GM18508 (cell line): ENCODE measurements at regions not wholly inside any gene's neighbourhood (a gene's known extent, or its start where the extent isn't known, plus 50 kb on each side); places are given as distances from the start of the nearest gene placed in this dataset.

Source experiments
- ATAC-seq: cut with Tn5 transposase; IDR thresholded peaks from one replicate; pipeline ENCODE4 v1.9.1; 2021; ENCODE audit warnings: moderate number of reproducible peaks; ENCODE audit not compliant: insufficient read depth, unreplicated experiment

- ATAC-seq = no peak
Observed at GRCh38 chr12:61891632-61892031, 368.6 kb upstream of the USP15 start.

- no peak for ATAC-seq
Observed at GRCh38 chr12:61894168-61894567, 366.0 kb upstream of the USP15 start.

- ATAC-seq = no peak
Observed at GRCh38 chr12:61896436-61896835, 363.8 kb upstream of the USP15 start.

- ATAC-seq = no peak
Observed at GRCh38 chr12:61902403-61902802, 357.8 kb upstream of the USP15 start.

- ATAC-seq = no peak
Observed at GRCh38 chr12:61911113-61911512, 349.1 kb upstream of the USP15 start.

GRCh38 chr12:61915420-61915819 lies 344.8 kb upstream of the USP15 start:
- no peak for ATAC-seq

GRCh38 chr12:61916831-61917230 lies 343.4 kb upstream of the USP15 start:
- no peak for ATAC-seq

GRCh38 chr12:61919686-61920085 lies 340.5 kb upstream of the USP15 start:
- ATAC-seq = no peak

- no peak for ATAC-seq
Observed at GRCh38 chr12:61920230-61920629, 340.0 kb upstream of the USP15 start.

GRCh38 chr12:61923152-61923551 lies 337.1 kb upstream of the USP15 start:
- no peak for ATAC-seq

- no peak for ATAC-seq
Observed at GRCh38 chr12:61934564-61934963, 325.6 kb upstream of the USP15 start.

GRCh38 chr12:61939977-61940376 lies 320.2 kb upstream of the USP15 start:
- no peak for ATAC-seq

GRCh38 chr12:61956545-61956944 lies 303.7 kb upstream of the USP15 start:
- no peak for ATAC-seq

- no peak for ATAC-seq
Observed at GRCh38 chr12:61974461-61974860, 285.7 kb upstream of the USP15 start.

GRCh38 chr12:61985830-61986229 lies 274.4 kb upstream of the USP15 start:
- ATAC-seq = no peak

GRCh38 chr12:61987173-61987572 lies 273.0 kb upstream of the USP15 start:
- no peak for ATAC-seq

- ATAC-seq = no peak
Observed at GRCh38 chr12:61991661-61992060, 268.5 kb upstream of the USP15 start.

GRCh38 chr12:61993734-61994345 lies 266.4 kb upstream of the USP15 start:
- no peak for ATAC-seq

GRCh38 chr12:61996717-61997116 lies 263.5 kb upstream of the USP15 start:
- ATAC-seq = no peak

GRCh38 chr12:61998791-61999190 lies 261.4 kb upstream of the USP15 start:
- no peak for ATAC-seq

- no peak for ATAC-seq
Observed at GRCh38 chr12:61999311-61999710, 260.9 kb upstream of the USP15 start.

- no peak for ATAC-seq
Observed at GRCh38 chr12:62001424-62001823, 258.8 kb upstream of the USP15 start.

GRCh38 chr12:62003226-62003625 lies 257.0 kb upstream of the USP15 start:
- no peak for ATAC-seq
